ENCODE measurements at regions not wholly inside any gene's neighbourhood (a gene's known extent, or its start where the extent isn't known, plus 50 kb on each side); places are given as distances from the start of the nearest gene placed in this dataset.
"Not testable (repeated sequence)": the region's sequence is repeated elsewhere in the genome, so short reads cannot be mapped to it uniquely, and the experiment has no call there.

DNA sequence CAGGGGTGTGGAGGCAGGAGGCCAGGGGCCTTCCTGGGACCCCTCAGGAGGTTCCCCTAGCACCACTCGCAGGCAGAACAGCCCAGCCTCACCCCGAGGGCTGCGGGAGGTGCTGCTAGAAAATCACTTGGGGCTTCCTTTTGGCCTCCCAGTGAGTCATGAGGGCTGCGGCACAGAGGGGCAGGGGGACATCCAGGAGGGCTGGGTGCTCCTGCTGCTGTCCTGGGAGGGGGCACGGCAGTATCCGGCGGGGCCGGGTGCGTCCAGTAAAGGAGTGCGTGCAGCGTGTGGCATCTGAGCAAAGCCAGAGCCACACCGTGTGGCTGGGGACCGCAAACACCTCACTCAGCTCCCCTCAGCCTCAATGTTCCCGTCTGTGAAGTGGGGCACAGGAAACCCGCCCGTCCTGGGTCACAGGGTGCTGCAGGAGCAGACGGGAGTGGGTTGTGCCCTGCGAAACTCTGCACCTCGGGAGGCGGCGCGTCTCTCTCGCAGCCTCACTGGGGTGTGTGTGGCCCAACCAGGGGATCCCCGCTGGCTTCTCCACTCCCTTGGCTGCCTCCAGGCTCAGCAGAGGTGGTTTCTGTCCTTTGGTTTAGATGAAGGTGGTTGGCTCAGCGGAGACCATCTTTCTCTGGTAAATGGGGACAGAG lies 117.3 kb upstream of the ZNF469 start:
- DNase-seq (ENCODE audit: low spot score), result not testable (repeated sequence)

DNA sequence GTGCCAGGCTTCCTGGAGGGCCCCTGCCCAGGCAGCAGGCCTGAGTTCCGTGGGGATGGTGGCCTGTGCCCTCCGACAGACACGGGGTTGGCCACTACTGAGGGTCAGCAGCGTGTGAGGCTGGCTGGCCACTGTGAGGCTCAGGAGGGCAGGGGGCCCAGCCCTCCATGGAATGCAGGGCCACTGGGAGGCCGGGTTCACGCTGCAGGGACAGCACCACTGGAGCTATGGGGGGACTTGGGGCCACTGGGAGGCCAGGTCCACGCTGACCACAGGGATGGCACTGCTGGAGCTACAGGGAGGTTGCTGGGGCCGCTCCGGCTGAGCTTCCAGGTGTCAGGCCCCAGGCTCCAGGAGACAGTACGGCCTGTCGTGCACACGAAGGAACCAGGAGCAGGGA lies 116.7 kb upstream of the ZNF469 start:
- not testable (repeated sequence) for DNase-seq (ENCODE audit: low spot score)

DNA sequence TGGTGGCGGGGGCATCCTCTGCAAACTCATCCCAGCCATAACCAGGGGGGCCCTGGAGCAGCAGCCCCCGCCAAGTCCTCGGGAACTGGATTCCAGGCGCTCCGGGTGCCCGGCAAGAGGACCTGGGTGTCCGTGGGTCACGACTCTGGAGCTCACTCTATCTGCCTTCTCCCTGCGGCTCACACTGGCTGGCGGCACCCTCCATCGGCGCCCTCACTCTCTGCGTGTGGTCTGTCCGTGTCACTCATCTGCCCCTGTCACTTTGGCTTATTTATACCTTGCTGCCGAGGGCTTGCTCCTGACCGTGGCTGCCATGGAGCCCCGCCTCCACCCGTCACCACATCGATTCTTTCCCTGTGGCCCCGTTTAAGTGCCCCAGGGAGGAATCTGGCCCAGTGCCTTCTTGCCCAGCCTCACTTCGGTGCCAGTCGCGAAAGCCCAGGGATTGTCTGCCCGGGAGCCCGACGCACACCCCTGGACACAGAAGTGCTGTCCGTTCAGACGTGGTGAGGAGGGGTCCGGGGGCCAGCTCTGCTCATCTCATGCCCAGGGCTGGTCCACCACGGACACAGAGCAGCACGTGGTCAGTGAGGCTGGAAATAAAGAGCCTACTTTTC lies 115.7 kb upstream of the ZNF469 start:
- not testable (repeated sequence) for DNase-seq (ENCODE audit: low spot score)

DNA sequence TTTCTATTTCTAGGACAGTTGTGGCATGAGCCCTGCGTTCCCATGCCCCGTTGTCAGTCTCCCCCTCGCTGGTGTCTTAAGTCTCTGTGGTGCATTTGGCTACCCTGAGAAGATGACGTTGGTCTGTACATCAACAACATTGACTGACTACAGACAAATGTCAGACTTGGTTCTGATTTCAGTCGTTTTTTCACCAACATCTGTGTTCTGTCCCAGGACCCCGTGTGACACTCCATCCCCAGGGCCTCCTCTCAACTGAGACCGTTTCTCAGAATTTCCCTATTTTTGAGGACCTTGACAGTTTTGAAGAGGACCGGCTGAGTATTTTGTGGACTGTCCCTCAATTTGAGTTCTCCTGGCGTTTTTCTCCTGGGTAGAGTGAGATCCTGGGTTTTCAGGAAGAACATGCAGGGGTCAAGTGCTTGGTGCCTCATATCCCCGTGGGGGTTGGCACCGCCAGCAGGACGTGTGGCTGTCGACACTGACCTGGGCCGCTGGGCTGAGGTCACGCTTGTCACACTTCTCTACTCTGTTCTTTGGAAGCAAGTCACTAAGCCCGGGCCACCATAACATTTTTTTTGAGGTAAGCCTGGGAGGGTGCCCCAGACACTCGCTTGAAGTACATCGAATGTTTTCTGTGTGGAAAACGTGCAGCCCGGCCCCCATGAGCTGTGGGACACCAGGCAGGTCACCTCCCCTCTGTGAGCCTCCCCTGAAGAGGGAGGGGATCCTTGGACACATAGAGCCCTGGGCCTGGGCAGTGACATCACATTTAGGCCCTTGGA lies 114.4 kb upstream of the ZNF469 start:
- not testable (repeated sequence) for DNase-seq (ENCODE audit: low spot score)

DNA sequence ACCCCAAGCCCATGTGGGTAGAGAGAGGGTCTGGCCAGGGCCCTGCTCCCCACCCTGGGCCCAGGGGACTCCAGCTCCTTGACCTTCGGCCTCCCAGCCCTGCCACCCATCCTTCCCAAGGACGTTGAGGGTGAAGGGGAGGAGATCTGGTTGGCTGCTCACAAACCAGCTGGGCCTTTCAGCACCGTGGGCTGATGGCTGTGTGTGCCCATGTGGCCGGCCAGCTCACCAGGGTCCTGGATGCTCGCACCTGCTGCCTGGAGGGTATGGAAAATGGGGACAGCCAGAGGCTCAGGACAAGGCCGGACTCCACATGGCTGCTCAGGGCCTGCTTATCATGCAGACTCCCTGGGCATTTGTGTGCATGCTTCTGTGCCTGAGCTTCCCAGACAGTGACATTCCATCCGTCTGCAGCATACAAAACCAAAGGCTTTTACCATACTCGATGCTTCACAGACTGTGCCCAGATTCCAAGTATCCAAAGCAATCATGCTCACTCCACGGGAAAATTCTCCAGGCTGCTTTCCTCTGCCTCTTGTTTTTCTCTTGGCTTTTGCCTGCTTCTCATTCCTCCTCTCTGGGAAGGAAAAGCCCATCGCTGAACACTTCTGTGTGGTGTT lies 112.5 kb upstream of the ZNF469 start:
- not testable (repeated sequence) for DNase-seq (ENCODE audit: low spot score)

DNA sequence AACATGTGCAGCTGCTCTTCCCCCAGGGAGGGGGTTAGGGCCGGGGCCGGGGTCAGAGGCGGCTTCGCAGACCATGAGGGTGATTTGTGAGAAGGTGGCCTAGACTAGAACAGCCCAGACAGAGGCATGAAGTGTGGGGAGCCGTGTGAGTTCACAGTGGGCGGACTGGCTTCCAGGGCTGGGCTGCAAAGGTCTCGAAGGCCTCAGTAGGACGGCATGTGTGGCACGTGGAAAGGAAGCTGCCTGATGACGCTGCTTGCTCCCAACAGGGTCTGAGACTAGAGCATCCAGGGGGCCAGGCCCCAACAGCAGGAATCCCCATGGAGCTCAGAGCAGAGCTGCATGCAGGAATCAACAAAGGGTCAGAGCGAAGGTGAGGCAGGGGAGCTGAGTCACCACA lies 111.5 kb upstream of the ZNF469 start:
- not testable (repeated sequence) for DNase-seq (ENCODE audit: low spot score)

DNA sequence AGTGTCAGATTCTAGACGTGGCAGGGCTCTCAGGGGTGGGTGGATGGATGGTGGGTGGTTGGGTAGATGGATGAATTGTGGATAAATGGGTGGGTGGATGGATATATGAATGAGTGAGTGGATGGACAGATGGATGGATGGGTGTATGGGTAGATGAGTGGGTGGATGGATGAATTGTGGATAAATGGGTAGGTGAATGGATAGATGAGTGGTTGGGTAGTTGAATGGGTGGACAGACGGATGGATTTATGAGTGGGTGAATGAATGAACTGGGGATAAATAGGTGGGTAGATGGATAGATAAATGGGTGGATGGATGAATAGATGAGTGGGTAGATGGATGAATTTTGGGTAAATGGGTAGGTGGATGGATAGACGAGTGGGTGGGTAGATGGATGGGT lies 111.0 kb upstream of the ZNF469 start:
- DNase-seq (ENCODE audit: low spot score), result not testable (repeated sequence)

DNA sequence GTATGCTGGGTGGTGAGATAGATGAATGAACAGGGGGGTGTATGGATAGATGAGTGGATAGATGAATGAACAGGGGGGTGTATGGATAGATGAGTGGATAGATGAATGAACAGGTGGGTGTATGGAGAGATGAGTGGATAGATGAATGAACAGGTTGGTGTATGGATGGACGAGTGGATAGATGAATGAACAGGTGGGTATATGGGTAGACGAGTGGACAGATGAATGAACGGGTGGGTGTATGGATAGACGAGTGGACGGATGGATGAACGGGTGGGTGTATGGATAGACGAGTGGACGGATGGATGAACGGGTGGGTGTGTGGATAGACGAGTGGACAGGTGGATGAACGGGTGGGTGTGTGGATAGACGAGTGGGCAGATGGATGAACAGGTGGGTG lies 110.3 kb upstream of the ZNF469 start:
- DNase-seq (ENCODE audit: low spot score), result not testable (repeated sequence)

DNA sequence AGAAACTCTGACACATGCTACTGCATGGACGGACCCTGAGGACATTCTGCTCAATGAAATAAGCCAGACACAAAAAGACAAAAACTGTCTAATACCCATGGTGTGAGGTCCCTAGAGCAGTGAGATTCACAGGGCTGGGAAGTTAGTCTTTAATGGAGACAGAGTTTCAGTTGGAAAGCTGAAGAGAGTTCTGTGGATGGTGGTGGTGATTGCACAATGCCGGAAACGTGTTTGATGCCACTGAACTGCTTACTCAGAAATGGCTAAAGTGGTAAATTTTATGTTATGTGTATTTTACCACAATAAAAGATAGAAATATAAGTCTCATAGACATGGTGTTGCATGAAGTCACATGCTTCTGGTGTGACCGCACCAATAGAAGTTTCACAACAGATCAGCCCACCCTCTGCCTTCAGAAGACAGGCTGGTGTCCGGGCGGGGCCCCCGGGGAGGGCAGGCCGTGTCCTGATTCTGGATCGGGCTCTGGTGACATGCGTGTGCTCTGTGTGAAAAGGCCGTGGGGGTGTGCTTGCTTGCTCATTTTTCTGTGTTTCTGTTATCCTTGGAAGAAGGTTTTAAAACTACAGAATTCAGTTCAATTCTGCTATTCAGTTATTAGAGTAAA lies 108.5 kb upstream of the ZNF469 start:
- DNase-seq (ENCODE audit: low spot score), result not testable (repeated sequence)

DNA sequence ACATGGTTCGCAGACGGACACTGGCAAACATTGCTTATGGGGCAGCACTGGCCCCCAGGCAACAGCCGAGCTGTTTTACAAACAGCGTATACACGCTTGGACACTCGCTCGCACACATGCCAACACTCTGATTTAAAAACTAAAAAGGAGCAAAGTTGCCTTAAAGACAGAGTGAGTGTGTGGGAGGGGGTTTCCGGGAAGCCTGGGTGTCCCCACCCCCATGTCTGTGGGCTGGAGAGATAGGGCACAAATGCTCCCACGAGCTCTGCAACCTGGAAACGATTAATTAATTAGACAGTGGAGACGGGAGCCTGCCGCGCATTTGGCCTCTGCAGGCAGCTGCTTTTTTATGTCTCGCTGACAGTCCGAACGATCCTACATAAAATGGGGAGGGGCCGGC lies 107.9 kb upstream of the ZNF469 start:
- no peak for DNase-seq (ENCODE audit: low spot score)

DNA sequence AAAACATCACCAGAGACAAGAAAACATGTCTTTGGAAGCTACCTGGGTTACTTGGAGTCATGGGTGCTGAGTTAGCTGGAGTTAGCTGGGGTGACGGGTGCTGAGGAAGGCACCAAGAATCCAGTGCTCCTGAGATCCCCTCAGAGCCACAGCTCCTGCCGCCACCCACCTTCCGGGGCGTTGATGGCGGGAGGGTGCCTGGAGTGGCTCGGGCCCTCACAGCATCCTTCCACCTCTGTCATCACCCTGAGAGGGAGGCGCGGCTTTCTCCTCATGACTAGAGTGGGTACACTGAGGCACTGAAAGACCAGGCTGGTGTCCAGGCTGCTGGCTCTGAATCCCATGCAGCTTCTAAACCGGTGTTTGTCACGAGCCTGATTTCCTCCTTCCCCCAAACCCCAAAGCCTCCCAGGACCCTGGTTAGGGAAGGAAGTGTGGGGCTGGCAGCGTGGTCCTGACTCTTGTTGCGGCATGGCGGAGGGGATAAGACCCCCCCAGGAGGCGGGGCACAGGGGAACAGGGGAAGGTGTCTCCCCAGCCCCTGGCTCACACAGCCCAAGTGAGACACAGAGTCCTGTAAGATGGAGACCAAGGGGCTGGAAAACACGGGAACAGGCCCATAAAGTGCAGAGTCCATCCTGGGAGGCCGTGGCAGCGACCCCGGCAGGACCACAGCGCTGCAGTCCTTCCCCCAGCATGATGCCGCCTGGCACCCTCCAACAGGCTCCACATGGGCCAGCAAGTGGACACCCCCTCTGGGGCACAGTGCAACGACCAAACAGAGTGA lies 107.2 kb upstream of the ZNF469 start:
- not testable (repeated sequence) for DNase-seq (ENCODE audit: low spot score)

DNA sequence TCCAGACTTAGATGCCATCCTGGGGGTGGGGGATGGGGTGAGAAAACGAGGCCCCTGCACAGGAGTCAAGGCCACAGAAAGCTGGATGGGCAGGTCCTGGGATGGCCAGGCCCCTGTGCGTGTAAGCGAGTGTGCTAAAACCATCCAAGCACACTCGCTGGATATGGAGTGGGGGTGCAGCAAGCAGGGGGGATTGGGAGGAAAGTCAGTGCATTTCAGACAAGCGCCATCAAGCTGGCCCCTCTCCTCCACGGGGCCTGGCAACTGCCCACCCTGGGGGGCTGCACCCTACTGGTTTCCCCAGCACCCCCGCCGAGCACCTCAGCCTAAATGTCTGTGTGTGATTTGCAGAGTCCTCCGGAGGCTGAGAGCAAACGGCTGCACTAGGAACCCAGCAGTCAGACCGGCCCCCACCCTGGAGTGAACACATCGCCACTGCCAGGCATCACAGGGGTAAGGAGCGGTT lies 106.6 kb upstream of the ZNF469 start:
- not testable (repeated sequence) for DNase-seq (ENCODE audit: low spot score)

DNA sequence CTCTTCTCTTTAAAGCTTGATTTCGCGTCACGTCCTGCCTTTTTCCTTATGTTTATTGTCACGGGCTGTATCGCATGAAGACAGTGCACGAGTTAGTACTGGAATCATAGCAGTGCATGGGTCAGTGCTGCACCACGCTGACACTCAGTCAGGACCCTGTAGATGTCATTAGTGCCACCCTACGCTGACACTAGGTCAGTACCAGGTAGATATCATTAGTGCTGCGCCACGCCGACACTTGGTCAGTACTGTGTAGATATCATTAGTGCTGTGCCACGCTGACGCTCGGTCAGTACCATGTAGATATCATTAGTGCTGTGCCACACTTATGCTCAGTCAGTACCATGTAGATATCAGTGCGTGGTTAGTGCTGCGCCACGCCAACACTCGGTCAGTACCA lies 106.2 kb upstream of the ZNF469 start:
- no peak for DNase-seq (ENCODE audit: low spot score)

DNA sequence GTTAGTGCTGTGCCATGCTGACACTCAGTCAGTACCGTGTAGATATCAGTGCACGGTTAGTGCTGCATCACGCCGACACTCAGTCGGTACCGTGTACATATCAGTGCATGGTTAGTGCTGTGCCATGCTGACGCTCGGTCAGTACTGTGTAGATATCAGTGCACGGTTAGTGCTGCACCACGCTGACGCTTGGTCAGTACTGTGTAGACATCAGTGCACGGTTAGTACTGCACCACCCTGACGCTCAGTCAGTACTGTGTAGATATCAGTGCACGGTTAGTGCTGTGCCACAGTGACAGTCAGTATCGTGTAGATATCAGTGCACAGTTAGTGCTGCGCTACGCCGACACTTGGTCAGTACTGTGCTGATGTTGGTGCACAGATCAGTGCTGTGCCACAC lies 102.8 kb upstream of the ZNF469 start:
- DNase-seq (ENCODE audit: low spot score), result no peak

DNA sequence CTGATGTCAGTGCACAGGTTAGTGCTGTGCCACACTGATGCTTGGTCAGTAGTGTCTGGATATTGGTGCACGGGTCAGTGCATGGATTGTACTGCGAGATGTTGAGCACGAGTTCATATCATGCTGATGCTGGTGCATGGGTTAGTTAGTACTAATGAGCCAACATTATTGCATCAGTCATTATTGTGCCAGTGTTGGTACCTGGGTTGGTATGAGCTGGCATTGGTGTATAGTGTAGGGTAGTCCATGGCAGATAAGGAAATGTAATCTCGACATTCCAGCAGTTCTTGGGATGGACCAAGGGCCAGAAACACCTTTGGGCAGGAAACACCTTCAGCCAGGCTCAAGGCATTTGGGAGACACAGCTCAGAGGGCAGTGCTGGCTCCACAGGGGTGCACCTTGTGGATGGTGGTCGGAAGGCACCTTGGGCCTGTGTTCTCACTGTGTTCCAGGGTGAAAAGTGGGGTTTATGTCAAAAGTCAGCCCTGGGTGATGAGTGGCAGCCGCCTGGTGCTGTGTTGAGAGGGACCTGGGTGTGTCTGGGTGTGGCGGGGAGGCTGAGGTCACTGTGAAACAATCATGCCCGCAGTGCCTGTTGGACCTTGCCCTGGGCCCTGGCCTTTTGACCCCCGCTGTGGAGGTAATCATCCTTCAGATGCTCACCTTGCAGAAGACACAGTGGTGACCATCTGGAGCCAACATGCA lies 100.7 kb upstream of the ZNF469 start:
- DNase-seq (ENCODE audit: low spot score), result no peak

DNA sequence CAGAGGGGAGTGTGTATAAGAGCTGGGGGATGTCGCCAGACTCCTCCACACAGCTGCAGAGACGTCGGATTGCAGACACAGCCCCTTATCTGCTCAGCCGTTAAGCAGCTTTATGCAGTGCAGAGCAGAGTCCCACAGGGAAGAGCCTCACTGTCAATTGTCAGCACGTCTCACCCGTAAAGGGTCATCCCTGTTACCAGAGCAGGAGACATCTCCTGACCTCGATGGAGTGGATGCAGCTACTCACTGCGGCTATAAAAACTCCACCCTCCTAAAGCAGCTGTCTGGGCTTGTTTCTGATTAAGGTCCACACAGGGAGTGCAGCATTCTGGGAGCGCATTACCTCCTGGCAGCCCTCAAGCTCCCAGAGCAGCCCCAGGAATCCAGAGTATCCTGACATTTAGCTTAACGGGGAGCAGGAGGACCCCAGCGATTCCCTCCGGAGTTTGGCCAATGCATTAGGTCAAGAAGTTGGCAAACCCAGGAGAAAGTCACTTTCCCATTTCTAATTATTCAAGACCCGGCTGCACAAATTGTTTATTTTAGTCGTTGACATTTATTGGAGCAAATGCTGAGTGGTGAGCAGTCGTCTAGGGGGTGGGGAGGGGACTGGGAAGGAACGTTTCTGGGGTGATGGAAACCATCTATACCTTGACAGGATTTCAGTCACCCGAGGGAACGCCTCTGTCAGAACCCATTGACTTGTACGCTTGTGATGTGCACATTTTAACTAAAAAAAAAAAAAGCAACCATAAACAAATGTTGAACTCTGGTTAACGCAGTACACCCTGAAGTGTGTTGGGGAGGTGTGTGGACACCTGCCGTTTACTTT lies 100.0 kb upstream of the ZNF469 start:
- no peak for DNase-seq (ENCODE audit: low spot score)

DNA sequence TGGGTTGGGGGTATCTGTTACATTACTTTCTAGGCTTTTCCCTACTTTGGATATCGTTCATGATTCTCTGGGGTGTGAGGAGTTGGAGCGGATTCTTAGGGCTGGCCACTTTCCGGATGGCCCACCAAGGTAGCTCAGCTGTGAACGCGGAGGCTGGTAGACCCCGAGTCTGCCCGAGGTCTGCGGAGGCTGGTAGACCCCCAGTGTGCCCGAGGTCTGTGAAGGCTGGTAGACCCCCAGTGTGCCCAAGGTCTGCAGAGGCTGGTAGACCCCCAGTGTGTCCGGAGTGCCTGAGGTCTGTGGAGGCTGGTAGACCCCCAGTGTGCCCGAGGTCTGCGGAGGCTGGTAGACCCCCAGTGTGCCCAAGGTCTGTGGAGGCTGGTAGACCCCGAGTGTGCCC lies 99.2 kb upstream of the ZNF469 start:
- no peak for DNase-seq (ENCODE audit: low spot score)

DNA sequence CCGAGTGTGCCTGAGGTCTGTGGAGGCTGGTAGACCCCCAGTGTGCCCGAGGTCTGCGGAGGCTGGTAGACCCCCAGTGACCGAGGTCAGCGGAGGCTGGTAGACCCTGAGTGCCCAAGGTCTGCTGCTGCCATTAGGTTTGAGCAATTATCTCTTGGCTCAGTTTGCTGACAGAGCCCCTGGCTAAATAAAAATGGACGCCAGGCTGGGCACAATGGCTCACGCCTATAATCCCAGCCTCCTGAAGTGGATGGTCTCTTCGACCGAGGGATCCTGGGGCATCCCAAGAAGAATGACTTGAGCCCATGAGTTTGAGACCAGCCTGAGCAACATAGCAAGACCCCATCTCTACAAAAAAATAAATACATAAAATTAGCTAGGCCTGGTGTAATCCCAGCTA lies 98.7 kb upstream of the ZNF469 start:
- DNase-seq (ENCODE audit: low spot score), result no peak
